ENCODE measurements at regions not wholly inside any gene's neighbourhood (a gene's known extent, or its start where the extent isn't known, plus 50 kb on each side); places are given as distances from the start of the nearest gene placed in this dataset.

DNA sequence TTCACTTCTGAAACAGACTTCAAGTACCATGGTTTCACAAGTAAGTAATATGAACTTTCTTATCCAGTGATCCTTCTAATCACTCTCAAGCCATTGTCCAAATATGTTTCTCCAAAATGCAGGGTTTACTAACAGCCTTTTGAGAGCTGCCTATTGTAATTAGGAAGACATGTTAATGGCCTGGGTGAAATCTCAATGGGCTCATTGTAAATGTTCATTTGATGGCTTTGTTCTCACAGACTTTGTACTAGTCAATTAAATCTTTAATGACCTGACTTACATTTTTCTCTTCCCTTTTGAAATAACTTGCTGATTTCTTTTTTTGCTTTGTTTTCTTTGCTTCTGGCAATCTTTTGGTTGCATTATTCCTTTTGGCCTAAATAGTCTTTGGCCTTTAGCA, 444.8 kb downstream of the LIG4 start (continued):
- TF ChIP-seq, protein P1, sequence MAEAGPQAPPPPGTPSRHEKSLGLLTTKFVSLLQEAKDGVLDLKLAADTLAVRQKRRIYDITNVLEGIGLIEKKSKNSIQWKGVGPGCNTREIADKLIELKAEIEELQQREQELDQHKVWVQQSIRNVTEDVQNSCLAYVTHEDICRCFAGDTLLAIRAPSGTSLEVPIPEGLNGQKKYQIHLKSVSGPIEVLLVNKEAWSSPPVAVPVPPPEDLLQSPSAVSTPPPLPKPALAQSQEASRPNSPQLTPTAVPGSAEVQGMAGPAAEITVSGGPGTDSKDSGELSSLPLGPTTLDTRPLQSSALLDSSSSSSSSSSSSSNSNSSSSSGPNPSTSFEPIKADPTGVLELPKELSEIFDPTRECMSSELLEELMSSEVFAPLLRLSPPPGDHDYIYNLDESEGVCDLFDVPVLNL (CRISPR knock-in tag; IDR thresholded peaks at IDR 0.05; ENCODE audit: low read depth) = no peak
- TF ChIP-seq, protein P2, sequence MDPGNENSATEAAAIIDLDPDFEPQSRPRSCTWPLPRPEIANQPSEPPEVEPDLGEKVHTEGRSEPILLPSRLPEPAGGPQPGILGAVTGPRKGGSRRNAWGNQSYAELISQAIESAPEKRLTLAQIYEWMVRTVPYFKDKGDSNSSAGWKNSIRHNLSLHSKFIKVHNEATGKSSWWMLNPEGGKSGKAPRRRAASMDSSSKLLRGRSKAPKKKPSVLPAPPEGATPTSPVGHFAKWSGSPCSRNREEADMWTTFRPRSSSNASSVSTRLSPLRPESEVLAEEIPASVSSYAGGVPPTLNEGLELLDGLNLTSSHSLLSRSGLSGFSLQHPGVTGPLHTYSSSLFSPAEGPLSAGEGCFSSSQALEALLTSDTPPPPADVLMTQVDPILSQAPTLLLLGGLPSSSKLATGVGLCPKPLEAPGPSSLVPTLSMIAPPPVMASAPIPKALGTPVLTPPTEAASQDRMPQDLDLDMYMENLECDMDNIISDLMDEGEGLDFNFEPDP (CRISPR knock-in tag; IDR thresholded peaks at IDR 0.05) = no peak
- TF ChIP-seq, protein P3, sequence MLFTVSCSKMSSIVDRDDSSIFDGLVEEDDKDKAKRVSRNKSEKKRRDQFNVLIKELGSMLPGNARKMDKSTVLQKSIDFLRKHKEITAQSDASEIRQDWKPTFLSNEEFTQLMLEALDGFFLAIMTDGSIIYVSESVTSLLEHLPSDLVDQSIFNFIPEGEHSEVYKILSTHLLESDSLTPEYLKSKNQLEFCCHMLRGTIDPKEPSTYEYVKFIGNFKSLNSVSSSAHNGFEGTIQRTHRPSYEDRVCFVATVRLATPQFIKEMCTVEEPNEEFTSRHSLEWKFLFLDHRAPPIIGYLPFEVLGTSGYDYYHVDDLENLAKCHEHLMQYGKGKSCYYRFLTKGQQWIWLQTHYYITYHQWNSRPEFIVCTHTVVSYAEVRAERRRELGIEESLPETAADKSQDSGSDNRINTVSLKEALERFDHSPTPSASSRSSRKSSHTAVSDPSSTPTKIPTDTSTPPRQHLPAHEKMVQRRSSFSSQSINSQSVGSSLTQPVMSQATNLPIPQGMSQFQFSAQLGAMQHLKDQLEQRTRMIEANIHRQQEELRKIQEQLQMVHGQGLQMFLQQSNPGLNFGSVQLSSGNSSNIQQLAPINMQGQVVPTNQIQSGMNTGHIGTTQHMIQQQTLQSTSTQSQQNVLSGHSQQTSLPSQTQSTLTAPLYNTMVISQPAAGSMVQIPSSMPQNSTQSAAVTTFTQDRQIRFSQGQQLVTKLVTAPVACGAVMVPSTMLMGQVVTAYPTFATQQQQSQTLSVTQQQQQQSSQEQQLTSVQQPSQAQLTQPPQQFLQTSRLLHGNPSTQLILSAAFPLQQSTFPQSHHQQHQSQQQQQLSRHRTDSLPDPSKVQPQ (CRISPR knock-in tag; IDR thresholded peaks at IDR 0.05; ENCODE audit: borderline replicate concordance) = no peak
- no peak for TF ChIP-seq MBD2 (IDR thresholded peaks at IDR 0.05; ENCODE audit: borderline replicate concordance, low read depth)
- no peak for TF ChIP-seq MCM3 (IDR thresholded peaks at IDR 0.05)

DNA sequence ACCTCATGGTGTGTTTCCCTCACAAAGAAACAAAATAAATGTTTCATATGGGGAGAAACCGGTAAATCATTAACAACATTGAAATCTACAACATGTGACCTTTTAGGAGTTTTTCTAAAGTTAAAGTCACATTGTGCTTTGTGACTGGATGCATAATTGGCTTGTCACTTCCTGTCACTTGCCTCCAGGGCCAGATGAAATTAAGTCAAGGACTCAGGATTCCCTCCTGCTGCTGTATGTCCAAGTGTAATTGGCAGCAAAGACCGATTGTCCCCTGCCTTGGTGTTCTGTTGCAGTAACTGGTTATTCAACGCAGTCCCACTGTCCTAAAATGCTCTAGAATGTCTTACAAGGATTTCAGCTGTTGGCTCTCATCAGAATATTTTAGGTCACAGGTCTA, 448.2 kb downstream of the LIG4 start:
- ChIA-PET CTCF (ENCODE audit: low intra/inter-chr PET ratio) (no interaction called here), POLR2A (no interaction called here)
- BruUV-seq (replicated peaks) = no TSS peak
- TF ChIP-seq POLR2AphosphoS2 (IDR thresholded peaks at IDR 0.05; ENCODE audit: low read length) (no peak), MCM2 (IDR thresholded peaks at IDR 0.05; ENCODE audit: low read depth) (no peak), SP1 (CRISPR knock-in tag; IDR thresholded peaks at IDR 0.05) (no peak), KLF1 (tag; IDR thresholded peaks at IDR 0.05) (no peak), TEAD4 (IDR thresholded peaks at IDR 0.05; ENCODE audit: low read length) (no peak), TEAD4 (CRISPR knock-in tag; IDR thresholded peaks at IDR 0.05; ENCODE audit: borderline replicate concordance) (no peak), ELF1 (tag; IDR thresholded peaks at IDR 0.05) (no peak), NCOA2 (IDR thresholded peaks at IDR 0.05; ENCODE audit: partially characterized antibody in 2 of 2) (no peak), IFI16 (CRISPR knock-in tag; IDR thresholded peaks at IDR 0.05) (no peak), ZNF41 (CRISPR knock-in tag; conservative IDR thresholded peaks at IDR 0.05) (no peak), ZSCAN29 (IDR thresholded peaks at IDR 0.05) (no peak)
- TF ChIP-seq, protein P4, sequence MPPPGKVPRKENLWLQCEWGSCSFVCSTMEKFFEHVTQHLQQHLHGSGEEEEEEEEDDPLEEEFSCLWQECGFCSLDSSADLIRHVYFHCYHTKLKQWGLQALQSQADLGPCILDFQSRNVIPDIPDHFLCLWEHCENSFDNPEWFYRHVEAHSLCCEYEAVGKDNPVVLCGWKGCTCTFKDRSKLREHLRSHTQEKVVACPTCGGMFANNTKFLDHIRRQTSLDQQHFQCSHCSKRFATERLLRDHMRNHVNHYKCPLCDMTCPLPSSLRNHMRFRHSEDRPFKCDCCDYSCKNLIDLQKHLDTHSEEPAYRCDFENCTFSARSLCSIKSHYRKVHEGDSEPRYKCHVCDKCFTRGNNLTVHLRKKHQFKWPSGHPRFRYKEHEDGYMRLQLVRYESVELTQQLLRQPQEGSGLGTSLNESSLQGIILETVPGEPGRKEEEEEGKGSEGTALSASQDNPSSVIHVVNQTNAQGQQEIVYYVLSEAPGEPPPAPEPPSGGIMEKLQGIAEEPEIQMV (tag; conservative IDR thresholded peaks at IDR 0.05; ENCODE audit: low read depth) = no peak
- Histone ChIP-seq H3K9me1 (ENCODE audit: control insufficient read depth, insufficient read depth, low read length) (no peaks in the 10 kb centered on the region), H3K79me2 (ENCODE audit: control insufficient read depth, insufficient read depth, low read length) (no peaks in the 10 kb centered on the region), H3K4me1 (replicated peaks in 1 of 2; ENCODE audit: control insufficient read depth in 2 of 2, insufficient read depth in 2 of 2, low read length in 2 of 2) (no peaks in the 10 kb centered on the region), H3K36me3 (ENCODE audit: control insufficient read depth, insufficient read depth, low read length) (no peaks in the 10 kb centered on the region), H2AFZ (ENCODE audit: low read depth, low read length) (no peak overlapping the region), H3K9ac (ENCODE audit: insufficient read depth in 1 of 2, low read depth in 2 of 2, low read length in 2 of 2) (no peak overlapping the region), H3K4me3 (no peak overlapping the region), H4K20me1 (replicated peaks; ENCODE audit: control insufficient read depth, insufficient read depth, low read length) (no peaks in the 10 kb centered on the region), H3K27ac (ENCODE audit: extremely low read depth, low read depth, low read length) (no peak overlapping the region), H3K27me3 (ENCODE audit: control insufficient read depth in 2 of 2, insufficient read depth in 2 of 2, low read length in 2 of 2) (no peaks in the 10 kb centered on the region), H3K4me2 (ENCODE audit: insufficient read depth, low read length) (no peak overlapping the region), H3K9me3 (replicated peaks; ENCODE audit: control insufficient read depth, insufficient read depth, low read depth, low read length) (no peaks in the 10 kb centered on the region)
- no peak for ATAC-seq
- FAIRE-seq = no peak
- in situ Hi-C loops (cut with MboI) = no loop called here
- intact Hi-C loops (cut with micrococcal nuclease) = no loop called here
- 0% methylated on average over 3 of the region's 3 CpGs for WGBS (ENCODE audit: insufficient coverage, low coverage, missing lambda C conversion rate)
- no peak for DNase-seq (ENCODE audit: extremely low read depth in 1 of 4, low spot score in 3 of 4)

Measured in K562 (cell line).